OCI-LY7 (cell line): ENCODE measurements at regions not wholly inside any gene's neighbourhood (a gene's known extent, or its start where the extent isn't known, plus 50 kb on each side); places are given as distances from the start of the nearest gene placed in this dataset.

ENCODE experiments used
- CTCF ChIP-seq: fragments of 200-600 bp; sonication (generic); conservative IDR thresholded peaks from 2 replicates; pipeline ENCODE4 v1.5.1; 2014; ENCODE audit warnings: mild to moderate bottlenecking, antibody characterized with exemption, low read length, moderate library complexity, mixed read lengths
- EZH2phosphoT487 ChIP-seq: fragments of 200-600 bp; sonication (generic); IDR thresholded peaks from 2 replicates; pipeline ENCODE4 v1.6.1; 2018; ENCODE audit warnings: low read depth, borderline replicate concordance, mild to moderate bottlenecking, mixed run types, antibody characterized with exemption, low read length, moderate library complexity, mixed read lengths

GRCh38 chr6:114592506-114592905 lies 249.7 kb upstream of the HS3ST5 start:
- no peak for TF ChIP-seq CTCF
- TF ChIP-seq EZH2phosphoT487: no peak
